Vagina (tissue), 2 donors: ENCODE measurements at regions not wholly inside any gene's neighbourhood (a gene's known extent, or its start where the extent isn't known, plus 50 kb on each side); places are given as distances from the start of the nearest gene placed in this dataset.

Experiments
- DNase-seq, 2 donors: peaks; one replicate each; pipeline ENCODE4 v3.0.0-alpha.2; 2017; ENCODE audit errors: extremely low spot score in 2 of 2
- H3K27ac ChIP-seq: fragments of 200-600 bp; sonication (generic); one replicate; pipeline ENCODE4 v1.5.1; 2019
- H3K27me3 ChIP-seq: fragments of 200-600 bp; sonication (generic); one replicate; pipeline ENCODE4 v1.5.1; 2019
- H3K36me3 ChIP-seq, 2 donors: fragments of 200-600 bp; sonication (generic); one replicate each; pipeline ENCODE4 v1.5.1; 2017 to 2019
- H3K4me1 ChIP-seq: fragments of 200-600 bp; sonication (generic); one replicate; pipeline ENCODE4 v1.5.1; 2019
- H3K4me3 ChIP-seq, 2 donors: fragments of 200-600 bp; sonication (generic); 1 replicate in 1 of 2; 2 replicates in 1 of 2; pipeline ENCODE4 v1.5.1; 2016 to 2019
- H3K9me3 ChIP-seq: fragments of 200-600 bp; sonication (generic); one replicate; pipeline ENCODE4 v1.5.1; 2019
- POLR2A ChIP-seq, 2 donors: fragments of 450-650 bp; IDR thresholded peaks; one replicate each; pipeline ENCODE4 v1.6.1; 2017; ENCODE audit warnings: antibody characterized with exemption in 2 of 2, mild to moderate bottlenecking in 2 of 2, moderate library complexity in 2 of 2
- POLR2AphosphoS5 ChIP-seq, 2 donors: sonication (generic); formaldehyde crosslinking; IDR thresholded peaks; one replicate each; pipeline ENCODE4 v1.9.0; 2017; ENCODE audit warnings: antibody characterized with exemption in 2 of 2, mild to moderate bottlenecking in 2 of 2, low read depth in 1 of 2; ENCODE audit not compliant: insufficient read depth in 1 of 2
- intact Hi-C: fragments of 100-400 bp; cut with DNase I; formaldehyde crosslinking; loops from one replicate; pipeline ENCODE4 v1.15.1; 2023
- TF ChIP-seq, protein P1 (sequence below), 3 experiments: fragments of 450-650 bp in 2 of 3; fragments of 200-600 bp in 1 of 3; sonication (generic) in 1 of 3; IDR thresholded peaks; one replicate each; pipeline ENCODE4 v1.5.1; 2017 to 2019; ENCODE audit warnings: antibody characterized with exemption in 3 of 3, mild to moderate bottlenecking in 2 of 3, moderate library complexity in 2 of 3

- intact Hi-C loops = no loop called here
- DNase-seq = no peak
These were observed 348.9 kb downstream of the HRH4 start for GRCh38 chr18:24809173-24809950.

DNA sequence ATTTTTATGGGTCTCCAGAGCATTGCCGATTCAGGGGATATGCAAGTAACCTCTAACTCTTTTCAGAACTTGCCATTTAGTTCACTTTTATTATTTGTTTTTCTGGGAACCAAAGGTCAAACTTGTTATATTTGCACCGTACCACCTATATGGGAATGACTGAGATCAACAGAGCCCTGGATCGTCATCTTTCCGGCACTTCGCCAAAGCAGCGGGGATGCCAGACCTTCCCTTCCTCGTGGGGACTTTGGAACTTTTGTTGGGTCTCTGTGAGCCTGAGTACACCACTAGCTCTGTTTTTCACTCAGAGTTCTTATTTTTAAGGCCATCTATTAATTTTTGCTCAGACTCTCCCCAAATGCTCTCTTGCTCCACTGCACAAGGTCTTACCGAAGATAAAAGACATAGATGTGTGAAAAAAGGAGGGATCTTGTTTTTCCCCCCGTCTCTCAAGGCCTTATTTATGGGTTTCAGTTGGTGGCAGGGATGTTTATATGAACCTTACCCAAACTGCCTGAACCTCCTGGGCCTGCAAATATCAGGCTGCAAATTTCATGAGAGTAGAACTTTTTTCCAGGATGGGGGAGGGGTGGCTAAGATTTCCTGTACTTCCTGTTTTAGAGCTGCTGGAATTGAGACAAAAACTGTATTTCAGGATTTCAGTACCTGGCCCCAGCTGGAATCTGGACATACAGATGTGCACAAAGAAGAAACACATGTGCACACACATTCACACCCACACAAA, 350.3 kb downstream of the HRH4 start:
- peaks cover 9% of the 10 kb centered on the region for H3K4me1 ChIP-seq
- no peak for TF ChIP-seq POLR2AphosphoS5 (IDR thresholded peaks at IDR 0.05; ENCODE audit: insufficient read depth in 1 of 2, low read depth in 1 of 2)
- TF ChIP-seq, protein P1, sequence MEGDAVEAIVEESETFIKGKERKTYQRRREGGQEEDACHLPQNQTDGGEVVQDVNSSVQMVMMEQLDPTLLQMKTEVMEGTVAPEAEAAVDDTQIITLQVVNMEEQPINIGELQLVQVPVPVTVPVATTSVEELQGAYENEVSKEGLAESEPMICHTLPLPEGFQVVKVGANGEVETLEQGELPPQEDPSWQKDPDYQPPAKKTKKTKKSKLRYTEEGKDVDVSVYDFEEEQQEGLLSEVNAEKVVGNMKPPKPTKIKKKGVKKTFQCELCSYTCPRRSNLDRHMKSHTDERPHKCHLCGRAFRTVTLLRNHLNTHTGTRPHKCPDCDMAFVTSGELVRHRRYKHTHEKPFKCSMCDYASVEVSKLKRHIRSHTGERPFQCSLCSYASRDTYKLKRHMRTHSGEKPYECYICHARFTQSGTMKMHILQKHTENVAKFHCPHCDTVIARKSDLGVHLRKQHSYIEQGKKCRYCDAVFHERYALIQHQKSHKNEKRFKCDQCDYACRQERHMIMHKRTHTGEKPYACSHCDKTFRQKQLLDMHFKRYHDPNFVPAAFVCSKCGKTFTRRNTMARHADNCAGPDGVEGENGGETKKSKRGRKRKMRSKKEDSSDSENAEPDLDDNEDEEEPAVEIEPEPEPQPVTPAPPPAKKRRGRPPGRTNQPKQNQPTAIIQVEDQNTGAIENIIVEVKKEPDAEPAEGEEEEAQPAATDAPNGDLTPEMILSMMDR (IDR thresholded peaks at IDR 0.05) = no peak
- TF ChIP-seq POLR2A (IDR thresholded peaks at IDR 0.05) = no peak
- intact Hi-C loops = no loop called here
- H3K27ac ChIP-seq = no peak overlapping the region
- no peaks in the 10 kb centered on the region for H3K9me3 ChIP-seq
- no peak for DNase-seq
- H3K36me3 ChIP-seq = no peaks in the 10 kb centered on the region
- no peaks in the 10 kb centered on the region for H3K27me3 ChIP-seq
- H3K4me3 ChIP-seq = no peak overlapping the region

More at GRCh38 chr18:24809173-24809950, 348.9 kb downstream of the HRH4 start:
- TF ChIP-seq POLR2A (IDR thresholded peaks at IDR 0.05) = no peak
- TF ChIP-seq POLR2AphosphoS5 (IDR thresholded peaks at IDR 0.05; ENCODE audit: insufficient read depth in 1 of 2, low read depth in 1 of 2) = no peak
- TF ChIP-seq, protein P1 (IDR thresholded peaks at IDR 0.05) = no peak
- no peaks in the 10 kb centered on the region for H3K36me3 ChIP-seq
- no peaks in the 10 kb centered on the region for H3K9me3 ChIP-seq
- H3K4me1 ChIP-seq = peaks cover 9% of the 10 kb centered on the region
- no peak overlapping the region for H3K27ac ChIP-seq
- no peak overlapping the region for H3K4me3 ChIP-seq
- H3K27me3 ChIP-seq = no peaks in the 10 kb centered on the region

DNA sequence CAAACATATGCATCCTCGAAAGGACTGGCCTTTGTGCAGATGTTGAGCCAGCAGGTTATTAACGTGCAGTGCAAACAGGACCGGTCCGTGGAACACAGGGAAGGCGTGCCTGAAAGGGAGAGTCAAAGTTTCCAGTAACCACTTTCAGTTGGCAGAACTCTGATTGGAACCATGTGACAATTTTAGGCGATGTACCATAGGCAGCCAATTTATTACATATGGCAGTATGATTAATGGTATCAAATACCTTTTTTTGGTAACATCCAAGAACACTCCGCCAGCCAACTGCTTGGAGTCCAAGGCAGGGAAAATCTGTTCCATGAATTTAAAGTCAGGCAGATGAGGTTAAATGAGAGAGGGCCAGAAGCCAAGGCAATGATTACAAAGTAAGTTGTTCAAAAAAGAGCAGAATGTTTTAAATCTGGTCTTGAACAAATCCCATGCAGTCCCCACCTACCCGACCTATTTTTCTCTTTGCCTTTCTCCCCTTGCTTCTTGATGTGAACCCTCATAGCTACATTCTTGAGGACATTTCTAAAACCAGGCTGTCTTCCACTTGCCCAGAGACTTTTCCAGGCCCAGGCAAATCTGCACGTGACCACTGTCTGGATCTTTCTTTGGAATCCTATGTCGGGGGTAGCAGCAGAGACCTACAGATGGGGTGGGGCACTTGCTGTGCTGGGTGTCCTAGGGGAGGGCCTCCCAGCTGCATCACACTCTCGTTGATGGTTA, 351.7 kb downstream of the HRH4 start:
- peaks cover 9% of the 10 kb centered on the region for H3K4me1 ChIP-seq
- H3K9me3 ChIP-seq = no peaks in the 10 kb centered on the region
- no peak for TF ChIP-seq POLR2AphosphoS5 (IDR thresholded peaks at IDR 0.05; ENCODE audit: insufficient read depth in 1 of 2, low read depth in 1 of 2)
- TF ChIP-seq, protein P1 (IDR thresholded peaks at IDR 0.05) = no peak
- intact Hi-C loops = no loop called here
- no peak for DNase-seq
- no peaks in the 10 kb centered on the region for H3K36me3 ChIP-seq
- no peak overlapping the region for H3K27ac ChIP-seq
- no peak overlapping the region for H3K4me3 ChIP-seq
- H3K27me3 ChIP-seq = no peaks in the 10 kb centered on the region

- no peak overlapping the region for H3K4me3 ChIP-seq
- no peak overlapping the region for H3K27ac ChIP-seq
- intact Hi-C loops = no loop called here
- no peaks in the 10 kb centered on the region for H3K9me3 ChIP-seq
- peaks cover 9% of the 10 kb centered on the region for H3K4me1 ChIP-seq
- DNase-seq = no peak
- H3K36me3 ChIP-seq = no peaks in the 10 kb centered on the region
- H3K27me3 ChIP-seq = no peaks in the 10 kb centered on the region
- TF ChIP-seq, protein P1 (IDR thresholded peaks at IDR 0.05) = no peak
- no peak for TF ChIP-seq POLR2AphosphoS5 (IDR thresholded peaks at IDR 0.05; ENCODE audit: insufficient read depth in 1 of 2, low read depth in 1 of 2)
- no peak for TF ChIP-seq POLR2A (IDR thresholded peaks at IDR 0.05)
These were observed 354.1 kb downstream of the HRH4 start for GRCh38 chr18:24814521-24814920.
